Glomerular visceral epithelial cell (primary cell): ENCODE measurements at regions not wholly inside any gene's neighbourhood (a gene's known extent, or its start where the extent isn't known, plus 50 kb on each side); places are given as distances from the start of the nearest gene placed in this dataset.
A peak's percentile ranks its signal among the peaks of the same experiment; 100 is the strongest.

Experiments used
- DNase-seq: peaks from one replicate; pipeline ENCODE4 v3.0.0-alpha.2; 2016; ENCODE audit errors: extremely low spot score

- peak; percentile 8 for DNase-seq
Measured at GRCh38 chr2:119049968-119050704, 108.1 kb downstream of the MARCO start.
